Activated B cell treated with CpG ODN at 0.5 μM for 24 hours (primary cell): ENCODE measurements at regions not wholly inside any gene's neighbourhood (a gene's known extent, or its start where the extent isn't known, plus 50 kb on each side); places are given as distances from the start of the nearest gene placed in this dataset.

Source experiments
- ATAC-seq: fragments of 200-7000 bp; cut with Tn5 transposase; one replicate; pipeline ENCODE4 v1.10.0; 2021; ENCODE audit warnings: low read depth, mild to moderate bottlenecking, moderate library complexity
- CTCF ChIA-PET: fragments of 350-600 bp; sonication (Branson Sonifier 250); formaldehyde crosslinking; loops from one replicate; lab custom pipeline; 2021; ENCODE audit warnings: antibody characterized with exemption; lab: Charles Lee
- POLR2A ChIA-PET: fragments of 350-600 bp; sonication (Branson Sonifier 250); formaldehyde crosslinking; loops from one replicate; lab custom pipeline; 2021; ENCODE audit warnings: antibody characterized with exemption; lab: Charles Lee
- DNase-seq: peaks from one replicate; pipeline ENCODE4 v3.0.0; 2022
- H3K27ac Mint-ChIP-seq: one replicate; pipeline ENCODE4 v1.8.0; 2020; ENCODE audit warnings: mixed read lengths
- H3K27me3 Mint-ChIP-seq: one replicate; pipeline ENCODE4 v1.8.0; 2021; ENCODE audit warnings: mixed read lengths
- H3K36me3 Mint-ChIP-seq: one replicate; pipeline ENCODE4 v1.8.0; 2021; ENCODE audit warnings: low read depth, mixed read lengths
- H3K4me1 Mint-ChIP-seq: one replicate; pipeline ENCODE4 v1.8.0; 2021; ENCODE audit warnings: mixed read lengths
- H3K4me3 Mint-ChIP-seq: one replicate; pipeline ENCODE4 v1.8.0; 2020; ENCODE audit warnings: mild to moderate bottlenecking, mixed read lengths
- H3K9me3 Mint-ChIP-seq: one replicate; pipeline ENCODE4 v1.8.0; 2020; ENCODE audit warnings: mixed read lengths
- CTCF ChIP-seq: fragments of 200-600 bp; IDR thresholded peaks from one replicate; pipeline ENCODE4 v1.8.0; 2022; ENCODE audit warnings: antibody characterized with exemption, mild to moderate bottlenecking
- intact Hi-C: fragments of 100-400 bp; cut with micrococcal nuclease; formaldehyde crosslinking; loops from one replicate; pipeline ENCODE4 v1.15.1; 2024

GRCh38 chr13:34107806-34108205 is 289.9 kb downstream of the RFC3 start:
- CTCF ChIA-PET, result no interaction called here
- ATAC-seq (no peak), DNase-seq (no peak)
- Mint-ChIP-seq H3K27me3 (peaks cover 3% of the 10 kb centered on the region), H3K9me3 (peaks cover 7% of the 10 kb centered on the region), H3K36me3 (no peaks in the 10 kb centered on the region), H3K27ac (no peak overlapping the region), H3K4me3 (no peak overlapping the region), H3K4me1 (no peaks in the 10 kb centered on the region)
- intact Hi-C loops, result no loop called here
- POLR2A ChIA-PET, result no interaction called here
- TF ChIP-seq CTCF, result no peak

GRCh38 chr13:34108410-34108809 is 290.5 kb downstream of the RFC3 start:
- TF ChIP-seq CTCF, result no peak
- DNase-seq (no peak), ATAC-seq (no peak)
- no peak overlapping the region for H3K27ac Mint-ChIP-seq
- CTCF ChIA-PET, result no interaction called here
- intact Hi-C loops, result no loop called here
- no peaks in the 10 kb centered on the region for H3K4me1 Mint-ChIP-seq
- POLR2A ChIA-PET, result no interaction called here
- H3K9me3 Mint-ChIP-seq, result peaks cover 7% of the 10 kb centered on the region
- no peaks in the 10 kb centered on the region for H3K36me3 Mint-ChIP-seq
- H3K4me3 Mint-ChIP-seq, result no peak overlapping the region
- peaks cover 4% of the 10 kb centered on the region for H3K27me3 Mint-ChIP-seq

GRCh38 chr13:34114581-34114980 is 296.6 kb downstream of the RFC3 start:
- no peaks in the 10 kb centered on the region for H3K36me3 Mint-ChIP-seq

GRCh38 chr13:34116651-34117050 is 298.7 kb downstream of the RFC3 start:
- no peak for TF ChIP-seq CTCF
- ATAC-seq, result no peak
- peaks cover 2% of the 10 kb centered on the region for H3K27me3 Mint-ChIP-seq
- H3K36me3 Mint-ChIP-seq, result no peaks in the 10 kb centered on the region
- ChIA-PET CTCF (no interaction called here), POLR2A (no interaction called here)
- peaks cover 2% of the 10 kb centered on the region for H3K9me3 Mint-ChIP-seq
- H3K4me1 Mint-ChIP-seq, result no peaks in the 10 kb centered on the region
- intact Hi-C loops, result no loop called here
- H3K4me3 Mint-ChIP-seq, result no peak overlapping the region
- no peak for DNase-seq
- no peak overlapping the region for H3K27ac Mint-ChIP-seq

More at GRCh38 chr13:34114581-34114980, 296.6 kb downstream of the RFC3 start:
- Mint-ChIP-seq H3K9me3 (peaks cover 4% of the 10 kb centered on the region), H3K27ac (no peak overlapping the region), H3K27me3 (peaks cover 2% of the 10 kb centered on the region), H3K4me3 (no peak overlapping the region), H3K4me1 (no peaks in the 10 kb centered on the region)
- CTCF ChIA-PET, result no interaction called here
- DNase-seq (no peak), ATAC-seq (no peak)
- TF ChIP-seq CTCF, result no peak
- intact Hi-C loops, result no loop called here
- POLR2A ChIA-PET, result no interaction called here

GRCh38 chr13:34124666-34125306 is 306.8 kb downstream of the RFC3 start:
- DNase-seq (no peak), ATAC-seq (no peak)
- H3K27ac Mint-ChIP-seq, result no peak overlapping the region
- no peaks in the 10 kb centered on the region for H3K36me3 Mint-ChIP-seq
- H3K4me1 Mint-ChIP-seq, result no peaks in the 10 kb centered on the region
- no peak overlapping the region for H3K4me3 Mint-ChIP-seq
- POLR2A ChIA-PET, result no interaction called here
- peaks cover 2% of the 10 kb centered on the region for H3K9me3 Mint-ChIP-seq
- no peak for TF ChIP-seq CTCF
- H3K27me3 Mint-ChIP-seq, result peaks cover 2% of the 10 kb centered on the region
- intact Hi-C loops, result no loop called here
- CTCF ChIA-PET, result no interaction called here
